Testis (tissue), 2 donors: ENCODE measurements at regions not wholly inside any gene's neighbourhood (a gene's known extent, or its start where the extent isn't known, plus 50 kb on each side); places are given as distances from the start of the nearest gene placed in this dataset.

Source experiments
- POLR2A ChIP-seq: fragments of 450-650 bp; IDR thresholded peaks from one replicate; pipeline ENCODE4 v1.6.1; 2017; ENCODE audit warnings: antibody characterized with exemption, mild to moderate bottlenecking, moderate library complexity
- TF ChIP-seq, protein P1 (sequence below), 3 experiments: fragments of 450-650 bp in 2 of 3; fragments of 200-600 bp in 1 of 3; sonication (generic) in 1 of 3; IDR thresholded peaks; one replicate each; pipeline ENCODE4 v1.5.1; 2016 to 2019; ENCODE audit warnings: antibody characterized with exemption in 3 of 3, mild to moderate bottlenecking in 2 of 3, moderate library complexity in 1 of 3

DNA sequence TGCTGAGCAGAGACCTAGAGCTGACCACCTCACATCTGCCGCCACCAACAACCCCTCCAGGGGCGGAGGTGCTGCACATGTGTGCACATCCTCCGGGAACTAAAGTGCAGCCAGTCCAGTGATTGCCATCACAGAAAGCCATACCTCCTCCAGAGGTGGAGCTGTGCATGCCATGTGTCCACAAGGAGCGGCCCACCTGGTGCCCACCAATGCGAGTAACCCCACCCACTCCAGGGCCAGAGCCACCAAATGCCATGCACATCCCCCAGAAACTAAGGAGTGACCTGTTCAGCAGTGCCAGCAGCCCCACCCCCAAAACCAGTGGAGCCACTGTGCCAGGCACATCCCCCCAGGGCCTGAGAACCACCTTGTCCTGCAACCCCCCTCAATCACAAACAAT lies 557.9 kb downstream of the UQCRFS1 start:
- TF ChIP-seq, protein P1, sequence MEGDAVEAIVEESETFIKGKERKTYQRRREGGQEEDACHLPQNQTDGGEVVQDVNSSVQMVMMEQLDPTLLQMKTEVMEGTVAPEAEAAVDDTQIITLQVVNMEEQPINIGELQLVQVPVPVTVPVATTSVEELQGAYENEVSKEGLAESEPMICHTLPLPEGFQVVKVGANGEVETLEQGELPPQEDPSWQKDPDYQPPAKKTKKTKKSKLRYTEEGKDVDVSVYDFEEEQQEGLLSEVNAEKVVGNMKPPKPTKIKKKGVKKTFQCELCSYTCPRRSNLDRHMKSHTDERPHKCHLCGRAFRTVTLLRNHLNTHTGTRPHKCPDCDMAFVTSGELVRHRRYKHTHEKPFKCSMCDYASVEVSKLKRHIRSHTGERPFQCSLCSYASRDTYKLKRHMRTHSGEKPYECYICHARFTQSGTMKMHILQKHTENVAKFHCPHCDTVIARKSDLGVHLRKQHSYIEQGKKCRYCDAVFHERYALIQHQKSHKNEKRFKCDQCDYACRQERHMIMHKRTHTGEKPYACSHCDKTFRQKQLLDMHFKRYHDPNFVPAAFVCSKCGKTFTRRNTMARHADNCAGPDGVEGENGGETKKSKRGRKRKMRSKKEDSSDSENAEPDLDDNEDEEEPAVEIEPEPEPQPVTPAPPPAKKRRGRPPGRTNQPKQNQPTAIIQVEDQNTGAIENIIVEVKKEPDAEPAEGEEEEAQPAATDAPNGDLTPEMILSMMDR (IDR thresholded peaks at IDR 0.05) = no peak
- no peak for TF ChIP-seq POLR2A
